ENCODE measurements at regions not wholly inside any gene's neighbourhood (a gene's known extent, or its start where the extent isn't known, plus 50 kb on each side); places are given as distances from the start of the nearest gene placed in this dataset.

DNA sequence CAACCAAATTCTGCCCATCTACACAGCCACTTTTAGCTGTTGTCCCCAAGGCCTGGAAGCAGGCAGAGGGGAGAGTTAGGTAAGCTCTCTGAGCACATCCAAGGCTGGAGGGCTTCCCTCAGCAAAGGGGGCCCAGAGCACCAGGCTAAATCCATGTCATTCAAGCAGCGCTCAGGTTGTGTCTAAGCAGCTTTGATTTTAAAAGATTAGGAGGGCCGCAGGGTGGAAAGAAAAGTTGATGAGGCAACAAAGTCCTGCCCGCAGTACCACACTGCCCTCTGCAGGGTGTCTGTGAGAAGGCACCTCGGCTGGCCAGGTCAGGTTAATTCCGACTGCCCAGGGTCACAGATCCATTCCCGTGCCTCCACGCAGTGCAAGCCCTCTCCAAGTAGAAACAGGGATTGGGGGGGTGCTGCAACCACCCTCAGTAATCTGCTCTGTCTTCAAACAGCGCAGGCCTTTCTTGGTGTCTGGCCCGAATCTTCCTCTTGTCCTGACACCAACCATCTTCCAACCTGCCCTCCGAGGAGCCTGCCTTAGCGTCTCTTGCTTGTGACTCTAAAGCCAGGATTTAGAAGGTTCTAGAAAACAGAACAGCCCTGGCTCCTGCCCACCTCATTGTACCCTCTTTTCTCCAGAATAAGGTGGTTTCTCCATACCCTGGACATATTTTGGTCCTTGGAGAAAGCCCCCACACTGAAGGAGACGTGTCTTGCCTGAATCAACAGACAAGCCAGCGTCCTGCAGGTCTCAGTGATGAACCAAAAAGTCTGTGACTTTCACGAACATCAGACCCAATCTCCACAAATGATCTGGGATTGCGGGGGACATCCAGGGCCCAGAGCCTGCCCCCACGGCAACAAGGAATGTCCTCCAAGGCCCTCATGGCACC, 289.2 kb downstream of the TNS1 start (continued):
- TF ChIP-seq, protein P1, sequence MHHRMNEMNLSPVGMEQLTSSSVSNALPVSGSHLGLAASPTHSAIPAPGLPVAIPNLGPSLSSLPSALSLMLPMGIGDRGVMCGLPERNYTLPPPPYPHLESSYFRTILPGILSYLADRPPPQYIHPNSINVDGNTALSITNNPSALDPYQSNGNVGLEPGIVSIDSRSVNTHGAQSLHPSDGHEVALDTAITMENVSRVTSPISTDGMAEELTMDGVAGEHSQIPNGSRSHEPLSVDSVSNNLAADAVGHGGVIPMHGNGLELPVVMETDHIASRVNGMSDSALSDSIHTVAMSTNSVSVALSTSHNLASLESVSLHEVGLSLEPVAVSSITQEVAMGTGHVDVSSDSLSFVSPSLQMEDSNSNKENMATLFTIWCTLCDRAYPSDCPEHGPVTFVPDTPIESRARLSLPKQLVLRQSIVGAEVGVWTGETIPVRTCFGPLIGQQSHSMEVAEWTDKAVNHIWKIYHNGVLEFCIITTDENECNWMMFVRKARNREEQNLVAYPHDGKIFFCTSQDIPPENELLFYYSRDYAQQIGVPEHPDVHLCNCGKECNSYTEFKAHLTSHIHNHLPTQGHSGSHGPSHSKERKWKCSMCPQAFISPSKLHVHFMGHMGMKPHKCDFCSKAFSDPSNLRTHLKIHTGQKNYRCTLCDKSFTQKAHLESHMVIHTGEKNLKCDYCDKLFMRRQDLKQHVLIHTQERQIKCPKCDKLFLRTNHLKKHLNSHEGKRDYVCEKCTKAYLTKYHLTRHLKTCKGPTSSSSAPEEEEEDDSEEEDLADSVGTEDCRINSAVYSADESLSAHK (CRISPR knock-in tag; IDR thresholded peaks at IDR 0.05; ENCODE audit: borderline replicate concordance) = no peak
- TF ChIP-seq FOXO1 (CRISPR knock-in tag; IDR thresholded peaks at IDR 0.05) (0 out of 2 replicates have a peak, but pooled peaks have one; percentile 10), DPF2 (CRISPR knock-in tag; IDR thresholded peaks at IDR 0.05; ENCODE audit: borderline replicate concordance, low read depth) (no peak), ARHGAP35 (CRISPR knock-in tag; IDR thresholded peaks at IDR 0.05; ENCODE audit: borderline replicate concordance) (no peak), ZZZ3 (CRISPR knock-in tag; IDR thresholded peaks at IDR 0.05; ENCODE audit: borderline replicate concordance) (no peak), ZNF737 (CRISPR knock-in tag; IDR thresholded peaks at IDR 0.05; ENCODE audit: borderline replicate concordance) (no peak), ZNF83 (CRISPR knock-in tag; IDR thresholded peaks at IDR 0.05; ENCODE audit: borderline replicate concordance) (no peak), ZNF768 (CRISPR knock-in tag; IDR thresholded peaks at IDR 0.05) (no peak), ZNF235 (CRISPR knock-in tag; IDR thresholded peaks at IDR 0.05; ENCODE audit: borderline replicate concordance) (no peak), CBX5 (CRISPR knock-in tag; IDR thresholded peaks at IDR 0.05; ENCODE audit: borderline replicate concordance) (no peak), GATAD1 (CRISPR knock-in tag; IDR thresholded peaks at IDR 0.05) (no peak), ZNF333 (CRISPR knock-in tag; IDR thresholded peaks at IDR 0.05; ENCODE audit: borderline replicate concordance) (no peak), NONO (IDR thresholded peaks at IDR 0.05) (no peak), NONO (CRISPR knock-in tag; conservative IDR thresholded peaks at IDR 0.05) (no peak), GABPB1 (CRISPR knock-in tag; IDR thresholded peaks at IDR 0.05) (no peak), ZFX (CRISPR knock-in tag; IDR thresholded peaks at IDR 0.05; ENCODE audit: low read depth) (no peak), ZNF230 (CRISPR knock-in tag; IDR thresholded peaks at IDR 0.05) (peak; percentile 61; the same call in 1 of the 2 replicates)
- TF ChIP-seq, protein P2, sequence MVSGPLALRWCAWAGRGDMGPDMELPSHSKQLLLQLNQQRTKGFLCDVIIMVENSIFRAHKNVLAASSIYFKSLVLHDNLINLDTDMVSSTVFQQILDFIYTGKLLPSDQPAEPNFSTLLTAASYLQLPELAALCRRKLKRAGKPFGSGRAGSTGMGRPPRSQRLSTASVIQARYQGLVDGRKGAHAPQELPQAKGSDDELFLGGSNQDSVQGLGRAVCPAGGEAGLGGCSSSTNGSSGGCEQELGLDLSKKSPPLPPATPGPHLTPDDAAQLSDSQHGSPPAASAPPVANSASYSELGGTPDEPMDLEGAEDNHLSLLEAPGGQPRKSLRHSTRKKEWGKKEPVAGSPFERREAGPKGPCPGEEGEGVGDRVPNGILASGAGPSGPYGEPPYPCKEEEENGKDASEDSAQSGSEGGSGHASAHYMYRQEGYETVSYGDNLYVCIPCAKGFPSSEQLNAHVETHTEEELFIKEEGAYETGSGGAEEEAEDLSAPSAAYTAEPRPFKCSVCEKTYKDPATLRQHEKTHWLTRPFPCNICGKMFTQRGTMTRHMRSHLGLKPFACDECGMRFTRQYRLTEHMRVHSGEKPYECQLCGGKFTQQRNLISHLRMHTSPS (CRISPR knock-in tag; IDR thresholded peaks at IDR 0.05; ENCODE audit: low read depth) = no peak
- TF ChIP-seq, protein P3, sequence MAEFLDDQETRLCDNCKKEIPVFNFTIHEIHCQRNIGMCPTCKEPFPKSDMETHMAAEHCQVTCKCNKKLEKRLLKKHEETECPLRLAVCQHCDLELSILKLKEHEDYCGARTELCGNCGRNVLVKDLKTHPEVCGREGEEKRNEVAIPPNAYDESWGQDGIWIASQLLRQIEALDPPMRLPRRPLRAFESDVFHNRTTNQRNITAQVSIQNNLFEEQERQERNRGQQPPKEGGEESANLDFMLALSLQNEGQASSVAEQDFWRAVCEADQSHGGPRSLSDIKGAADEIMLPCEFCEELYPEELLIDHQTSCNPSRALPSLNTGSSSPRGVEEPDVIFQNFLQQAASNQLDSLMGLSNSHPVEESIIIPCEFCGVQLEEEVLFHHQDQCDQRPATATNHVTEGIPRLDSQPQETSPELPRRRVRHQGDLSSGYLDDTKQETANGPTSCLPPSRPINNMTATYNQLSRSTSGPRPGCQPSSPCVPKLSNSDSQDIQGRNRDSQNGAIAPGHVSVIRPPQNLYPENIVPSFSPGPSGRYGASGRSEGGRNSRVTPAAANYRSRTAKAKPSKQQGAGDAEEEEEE (CRISPR knock-in tag; IDR thresholded peaks at IDR 0.05; ENCODE audit: borderline replicate concordance) = no peak
- TF ChIP-seq, protein P4, sequence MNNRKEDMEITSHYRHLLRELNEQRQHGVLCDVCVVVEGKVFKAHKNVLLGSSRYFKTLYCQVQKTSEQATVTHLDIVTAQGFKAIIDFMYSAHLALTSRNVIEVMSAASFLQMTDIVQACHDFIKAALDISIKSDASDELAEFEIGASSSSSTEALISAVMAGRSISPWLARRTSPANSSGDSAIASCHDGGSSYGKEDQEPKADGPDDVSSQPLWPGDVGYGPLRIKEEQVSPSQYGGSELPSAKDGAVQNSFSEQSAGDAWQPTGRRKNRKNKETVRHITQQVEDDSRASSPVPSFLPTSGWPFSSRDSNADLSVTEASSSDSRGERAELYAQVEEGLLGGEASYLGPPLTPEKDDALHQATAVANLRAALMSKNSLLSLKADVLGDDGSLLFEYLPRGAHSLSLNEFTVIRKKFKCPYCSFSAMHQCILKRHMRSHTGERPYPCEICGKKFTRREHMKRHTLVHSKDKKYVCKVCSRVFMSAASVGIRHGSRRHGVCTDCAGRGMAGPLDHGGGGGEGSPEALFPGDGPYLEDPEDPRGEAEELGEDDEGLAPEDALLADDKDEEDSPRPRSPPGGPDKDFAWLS (CRISPR knock-in tag; IDR thresholded peaks at IDR 0.05; ENCODE audit: borderline replicate concordance) = no peak
